ENCODE measurements at regions not wholly inside any gene's neighbourhood (a gene's known extent, or its start where the extent isn't known, plus 50 kb on each side); places are given as distances from the start of the nearest gene placed in this dataset.

DNA sequence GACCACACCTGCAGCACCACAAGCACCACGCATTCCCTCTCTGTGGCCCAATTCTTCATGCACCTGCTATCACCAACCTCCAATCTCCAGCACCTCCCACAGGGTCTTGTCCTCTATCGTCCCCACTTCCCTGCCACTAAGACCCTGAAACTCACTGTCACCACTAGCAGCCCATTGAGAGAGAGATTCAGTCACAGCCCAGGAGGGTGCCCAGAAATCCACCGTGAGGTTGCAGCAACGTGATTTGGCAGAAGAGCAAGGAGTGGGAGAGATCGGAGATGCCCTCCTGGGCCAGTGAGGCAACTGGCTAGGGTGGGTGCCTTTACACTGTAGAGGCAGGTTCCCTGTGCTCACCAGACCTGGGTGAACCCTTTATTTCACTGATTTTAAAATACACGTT, 90.1 kb downstream of the ANKRD60 start:
- DNase-seq = no peak

- DNase-seq = no peak
Observed at GRCh38 chr20:58137651-58138265, 90.7 kb downstream of the ANKRD60 start.

DNA sequence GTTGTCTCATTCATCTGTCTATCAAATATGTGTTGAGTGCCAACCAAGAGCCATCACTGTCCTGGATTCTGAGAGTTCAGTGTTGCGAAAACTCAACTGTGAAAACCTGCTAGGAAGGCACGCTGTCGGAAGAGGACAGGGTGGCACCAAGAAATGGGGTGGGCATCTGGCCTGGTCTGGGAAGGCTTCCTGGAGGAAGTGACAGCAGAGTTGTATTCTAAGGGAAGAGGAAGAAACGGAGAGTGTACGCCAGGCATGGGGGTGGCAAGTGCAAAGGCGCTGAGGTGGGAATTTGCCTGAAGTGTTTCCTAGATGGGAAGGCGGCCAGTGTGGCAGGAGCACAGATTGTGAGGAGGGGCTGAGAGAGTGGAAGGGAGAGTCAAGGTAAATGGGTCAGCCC, 91.2 kb downstream of the ANKRD60 start:
- DNase-seq = no peak

- no peak for DNase-seq
Observed at GRCh38 chr20:58136149-58136484, 92.3 kb downstream of the ANKRD60 start.

GRCh38 chr20:58135441-58136148, 92.9 kb downstream of the ANKRD60 start:
- DNase-seq = no peak

GRCh38 chr20:58133020-58133808, 95.2 kb downstream of the ANKRD60 start:
- DNase-seq = no peak

GRCh38 chr20:58131551-58132142, 96.8 kb downstream of the ANKRD60 start:
- DNase-seq = peak; percentile 81

DNA sequence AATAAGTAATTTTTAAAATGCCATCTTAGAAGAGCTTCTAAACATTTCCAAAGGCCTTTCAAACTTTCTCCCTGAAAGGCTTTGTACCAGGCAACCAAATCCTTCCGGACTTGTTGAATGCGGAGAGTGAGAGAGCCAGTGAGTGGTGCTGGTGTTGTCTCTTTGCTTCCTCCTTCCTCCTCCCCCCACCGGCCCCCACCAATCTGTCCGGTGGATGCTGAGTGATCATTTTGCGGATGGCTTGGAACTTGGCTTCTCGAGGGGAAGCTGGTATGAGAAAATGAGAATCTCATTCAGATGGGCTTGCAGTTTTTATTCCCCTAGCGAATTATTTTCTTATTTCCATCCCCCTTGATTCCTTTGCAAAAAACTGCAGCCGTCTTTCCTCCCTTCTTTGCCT, 97.3 kb downstream of the ANKRD60 start:
- DNase-seq = peak; percentile 52

DNA sequence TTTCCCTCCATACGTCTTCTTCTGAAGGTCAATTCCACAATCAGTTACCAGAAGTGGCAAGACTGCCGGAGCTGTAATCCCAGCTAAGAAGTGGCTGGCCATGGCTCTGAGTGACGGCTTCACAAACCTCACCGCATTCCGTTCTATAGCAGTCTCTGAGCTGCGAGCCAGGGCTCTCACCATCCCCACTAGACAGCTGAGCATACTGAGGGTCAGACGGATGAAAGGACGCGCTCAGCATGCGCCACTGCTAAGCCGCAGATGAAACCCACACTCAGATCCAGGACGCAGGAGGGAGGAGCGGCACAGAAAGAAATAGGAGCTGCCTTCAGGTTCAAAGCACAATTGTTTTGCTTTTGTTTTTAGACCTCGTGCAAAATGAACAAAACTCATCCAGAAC, 97.9 kb downstream of the ANKRD60 start:
- DNase-seq = no peak

DNA sequence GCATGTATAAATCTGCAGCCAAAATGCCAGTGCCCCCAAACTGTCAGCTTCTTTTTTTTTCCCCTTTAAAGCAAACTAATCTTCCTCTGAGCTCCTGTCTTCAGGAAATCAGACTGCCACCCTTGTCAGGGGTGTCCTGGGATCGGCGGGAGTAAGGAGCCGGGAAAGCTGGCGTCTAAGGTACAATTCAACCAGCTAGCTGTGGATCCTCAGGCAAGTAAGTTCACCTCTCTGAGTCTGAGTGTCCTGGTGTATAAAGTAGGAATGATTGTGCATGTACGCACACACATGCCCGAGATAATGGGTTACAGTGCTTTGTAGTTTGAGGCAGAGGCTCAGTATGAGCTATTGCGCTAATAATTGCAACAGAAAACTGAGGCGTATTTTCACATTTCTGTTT, 98.3 kb downstream of the ANKRD60 start:
- no peak for DNase-seq

DNA sequence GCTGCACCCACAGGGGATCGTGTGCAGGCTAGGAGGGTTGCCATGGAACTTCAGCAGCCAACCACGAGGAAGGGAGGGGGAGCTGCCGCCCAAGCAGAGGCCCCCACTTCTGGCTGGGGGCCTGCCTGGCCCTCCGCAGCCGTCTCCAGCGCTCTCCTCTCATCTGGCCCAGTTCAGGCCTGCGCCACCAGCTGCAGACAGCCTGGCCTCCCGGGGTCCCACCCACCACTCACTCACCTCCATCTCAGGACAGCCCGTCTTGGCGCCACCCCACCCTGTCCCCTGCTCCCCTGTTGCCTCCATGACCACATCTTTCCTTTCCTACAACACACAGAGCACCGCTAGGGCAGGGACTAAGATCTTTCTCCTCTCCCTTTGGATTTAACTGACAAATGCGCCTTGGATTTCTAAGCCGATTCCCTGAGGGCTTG, 98.7 kb downstream of the ANKRD60 start:
- DNase-seq = no peak

GRCh38 chr20:58128635-58129625, 99.5 kb downstream of the ANKRD60 start:
- no peak for DNase-seq

DNA sequence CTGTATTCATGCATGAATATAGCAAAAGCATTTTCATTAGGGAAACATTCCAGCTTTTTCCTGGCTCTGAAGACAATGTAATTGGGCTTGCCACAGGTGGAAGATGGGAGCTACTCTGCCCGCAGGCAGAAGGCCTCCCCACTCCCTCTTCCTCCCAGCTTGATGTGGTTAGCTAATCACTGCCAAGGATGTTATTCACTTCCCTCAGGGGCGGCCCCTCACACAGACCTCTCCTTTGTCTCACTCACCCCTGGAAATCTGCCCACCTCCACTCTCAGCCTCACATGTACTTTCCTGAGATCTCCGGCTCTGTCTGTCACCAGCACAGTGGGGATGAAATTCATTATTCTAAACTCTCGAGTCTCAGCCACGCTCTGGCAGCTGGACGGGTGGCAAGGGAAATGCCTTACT, 100.7 kb downstream of the ANKRD60 start:
- peak; percentile 78 for DNase-seq

- no peak for DNase-seq
Observed at GRCh38 chr20:58125726-58126125, 102.7 kb downstream of the ANKRD60 start.

DNA sequence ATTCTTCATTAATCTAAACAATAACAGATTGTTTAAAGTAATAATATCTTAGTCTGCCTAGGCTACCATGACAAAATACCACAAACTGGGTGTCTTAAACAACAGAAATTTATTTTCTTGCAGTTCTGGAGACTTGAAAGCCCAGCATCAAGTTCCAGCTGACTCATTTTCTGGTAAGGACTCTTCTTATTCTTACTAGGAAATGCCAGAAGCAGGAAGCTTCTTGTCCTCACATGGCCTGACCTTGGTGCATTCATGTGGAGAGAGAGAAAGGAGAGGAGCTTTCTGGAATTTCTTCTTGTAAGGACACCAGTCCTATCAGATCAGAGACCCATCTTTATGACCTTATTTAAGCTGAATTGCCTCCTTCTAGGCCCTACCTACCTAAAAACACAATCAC, 110.5 kb downstream of the ANKRD60 start:
- peak; percentile 45 for DNase-seq

DNA sequence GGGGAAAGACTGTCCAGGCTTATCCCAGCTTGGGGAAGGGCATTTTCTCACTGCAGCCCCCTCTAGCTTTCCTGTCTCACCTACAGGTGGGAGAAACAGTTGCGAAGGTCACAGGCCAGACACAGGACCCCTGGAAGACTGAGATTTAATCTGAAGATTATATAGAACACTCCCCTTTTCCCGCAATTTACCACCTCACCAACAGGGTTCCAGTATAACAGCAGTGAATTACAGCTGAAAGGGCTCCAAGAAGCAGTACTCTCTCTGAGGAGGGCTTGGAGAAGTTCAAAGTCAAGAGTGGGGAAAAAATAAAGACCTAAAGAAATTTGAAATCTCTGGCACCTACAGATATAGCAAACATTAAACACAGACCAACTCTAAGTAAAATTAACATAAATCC, 111.9 kb downstream of the ANKRD60 start:
- DNase-seq = no peak

GRCh38 chr20:58113716-58114115, 114.7 kb downstream of the ANKRD60 start:
- DNase-seq = no peak

- DNase-seq = peak; percentile 72
Observed at GRCh38 chr20:58112017-58112781, 116.3 kb downstream of the ANKRD60 start.

GRCh38 chr20:58111310-58112016, 117.0 kb downstream of the ANKRD60 start:
- DNase-seq = no peak

DNA sequence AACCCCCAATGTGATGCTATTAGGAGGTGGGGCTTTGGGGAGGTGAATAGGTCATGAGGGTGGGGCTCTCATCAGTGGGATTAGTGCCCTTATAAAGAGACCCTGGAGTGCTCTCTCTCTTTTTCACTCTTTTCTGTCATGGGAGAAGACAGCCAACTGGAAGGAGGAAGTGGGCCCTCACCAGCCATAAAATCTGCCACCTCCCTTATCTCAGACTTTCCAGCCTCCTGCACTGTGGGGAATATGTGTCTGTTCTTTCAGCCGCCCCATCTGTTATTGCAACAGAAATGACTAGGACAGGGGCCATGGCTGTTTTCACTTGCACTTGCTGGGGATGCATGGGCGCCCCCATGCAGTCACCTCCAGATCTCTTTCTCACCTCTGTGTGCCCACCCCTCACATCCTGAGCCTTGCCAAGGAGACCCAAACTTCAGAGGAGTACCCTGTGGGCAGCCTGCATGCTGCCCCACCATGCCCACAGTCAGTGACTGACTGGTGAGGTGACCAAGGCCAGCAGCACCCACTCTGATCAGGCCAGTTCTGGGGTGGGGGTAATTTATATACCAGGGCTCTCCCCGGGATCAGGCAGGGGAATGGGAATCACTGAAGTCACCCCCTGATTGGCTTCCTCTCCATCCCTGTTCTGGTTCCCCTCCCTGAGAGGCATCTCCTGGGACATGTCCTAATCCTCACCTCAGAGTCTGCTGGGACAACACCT, 118.4 kb downstream of the ANKRD60 start:
- DNase-seq = no peak

All from fibroblast of skin of right quadriceps (primary cell).